HG03457 (cell line): ENCODE measurements at regions not wholly inside any gene's neighbourhood (a gene's known extent, or its start where the extent isn't known, plus 50 kb on each side); places are given as distances from the start of the nearest gene placed in this dataset.
A peak's percentile ranks its signal among the peaks of the same experiment; 100 is the strongest.
"Not testable (repeated sequence)": the region's sequence is repeated elsewhere in the genome, so short reads cannot be mapped to it uniquely, and the experiment has no call there.

Experiments used
- ATAC-seq: cut with Tn5 transposase; IDR thresholded peaks from one replicate; pipeline ENCODE4 v1.9.1; 2021; ENCODE audit warnings: moderate number of reproducible peaks; ENCODE audit not compliant: unreplicated experiment

- ATAC-seq, result no peak
Observed at GRCh38 chr2:58794916-58795315, 553.8 kb upstream of the FANCL start.

- no peak for ATAC-seq
Observed at GRCh38 chr2:58794103-58794502, 553.0 kb upstream of the FANCL start.

- peak; percentile 57 for ATAC-seq
Observed at GRCh38 chr2:58788402-58788801, 547.3 kb upstream of the FANCL start.

- ATAC-seq, result no peak
Observed at GRCh38 chr2:58770846-58771245, 529.7 kb upstream of the FANCL start.

DNA sequence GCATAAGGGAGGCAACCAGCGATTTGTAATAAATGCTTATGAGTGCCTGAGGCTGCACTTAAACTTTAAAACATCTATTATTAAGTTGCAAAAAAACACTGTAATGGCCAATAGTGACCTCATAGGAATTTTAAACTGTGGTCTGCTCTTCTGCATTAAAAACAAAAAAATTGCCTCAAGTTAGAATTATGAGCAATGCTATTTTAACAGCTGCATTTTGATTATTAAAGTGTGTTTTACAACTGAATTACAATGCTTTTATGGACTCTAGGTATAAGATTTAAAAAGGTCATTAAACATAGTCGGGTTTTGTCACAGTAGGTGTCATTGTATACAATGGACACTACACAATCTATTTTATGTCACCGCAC is 528.7 kb upstream of the FANCL start:
- ATAC-seq, result no peak

- no peak for ATAC-seq
Observed at GRCh38 chr2:58769111-58769863, 528.2 kb upstream of the FANCL start.

- ATAC-seq, result no peak
Observed at GRCh38 chr2:58768715-58769080, 527.6 kb upstream of the FANCL start.

- no peak for ATAC-seq
Observed at GRCh38 chr2:58767828-58768714, 526.9 kb upstream of the FANCL start.

DNA sequence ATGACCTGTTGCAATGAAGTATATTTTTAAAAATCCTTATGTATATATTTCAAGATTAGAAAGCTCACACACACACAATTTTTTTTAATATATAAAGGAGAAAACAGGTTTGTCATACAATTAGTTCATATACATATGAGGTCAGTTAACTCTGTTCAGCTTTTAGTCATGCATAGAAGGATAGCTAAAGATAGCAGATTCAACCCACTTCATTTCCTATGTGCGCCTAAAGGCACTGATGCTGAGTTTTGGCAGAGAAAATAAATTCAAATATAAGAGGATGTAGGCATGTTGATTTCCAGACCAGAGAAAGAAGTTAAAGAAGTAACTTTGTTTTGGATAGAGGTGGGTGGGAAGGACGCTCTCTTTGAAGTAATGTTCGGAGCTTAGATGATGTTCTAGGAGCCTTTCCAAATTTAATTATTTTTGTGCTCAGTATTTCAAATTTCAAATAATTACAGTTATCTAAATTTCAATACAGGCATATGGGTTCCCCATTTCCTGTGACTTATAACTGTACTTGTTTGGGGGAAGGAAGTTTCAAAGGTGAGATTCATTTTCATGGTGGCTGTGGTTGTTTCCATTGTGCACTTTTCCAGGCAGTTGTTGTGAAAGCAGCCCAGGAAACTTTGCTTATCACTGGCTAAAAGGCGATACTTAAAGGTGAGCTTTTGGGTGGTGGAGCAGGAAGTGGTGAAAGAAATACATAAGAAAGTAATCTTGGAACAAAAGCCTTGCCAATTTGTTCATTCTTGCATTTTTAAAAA is 523.4 kb upstream of the FANCL start:
- no peak for ATAC-seq

- peak; percentile 59 for ATAC-seq
Observed at GRCh38 chr2:58762176-58762781, 521.2 kb upstream of the FANCL start.

DNA sequence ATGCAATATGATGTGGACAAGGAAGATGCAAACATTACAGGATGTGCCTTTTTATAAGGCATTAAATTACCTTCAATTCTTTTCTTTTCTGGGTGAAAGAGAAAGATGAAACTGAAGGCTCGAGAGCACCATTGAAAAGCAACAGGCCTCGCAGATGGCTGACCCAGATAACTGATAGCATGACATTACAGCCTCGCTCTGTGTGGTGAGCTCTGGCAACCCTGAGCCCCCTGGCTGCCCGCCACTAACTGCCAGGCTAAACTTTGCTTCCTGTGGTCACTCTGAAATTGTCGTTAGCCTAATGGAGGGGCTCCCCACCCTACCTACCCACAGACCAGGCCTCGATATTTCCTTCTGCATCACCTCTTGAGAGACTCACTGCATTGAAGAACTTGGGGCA is 516.8 kb upstream of the FANCL start:
- no peak for ATAC-seq

GRCh38 chr2:58756336-58756735 is 515.2 kb upstream of the FANCL start:
- no peak for ATAC-seq

- not testable (repeated sequence) for ATAC-seq
Observed at GRCh38 chr2:58752507-58752906, 511.4 kb upstream of the FANCL start.

DNA sequence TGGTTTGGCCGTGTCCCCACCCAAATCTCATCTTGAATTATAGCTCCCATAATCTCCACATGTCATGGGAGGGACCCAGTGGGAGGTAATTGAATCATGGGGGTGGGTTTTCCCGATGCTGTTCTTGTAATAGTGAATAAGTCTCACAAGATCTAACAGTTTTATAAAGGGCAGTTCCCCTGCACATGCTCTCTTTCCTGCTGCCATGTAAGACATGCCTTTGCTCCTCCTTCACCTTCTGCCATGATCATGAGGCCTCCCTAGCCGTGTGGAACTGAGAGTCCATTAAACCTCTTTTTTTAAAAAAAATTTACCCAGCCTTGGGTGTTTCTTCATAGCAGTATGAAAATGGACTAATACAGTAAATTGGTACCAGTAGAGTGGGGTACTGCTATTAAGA is 510.6 kb upstream of the FANCL start:
- not testable (repeated sequence) for ATAC-seq

DNA sequence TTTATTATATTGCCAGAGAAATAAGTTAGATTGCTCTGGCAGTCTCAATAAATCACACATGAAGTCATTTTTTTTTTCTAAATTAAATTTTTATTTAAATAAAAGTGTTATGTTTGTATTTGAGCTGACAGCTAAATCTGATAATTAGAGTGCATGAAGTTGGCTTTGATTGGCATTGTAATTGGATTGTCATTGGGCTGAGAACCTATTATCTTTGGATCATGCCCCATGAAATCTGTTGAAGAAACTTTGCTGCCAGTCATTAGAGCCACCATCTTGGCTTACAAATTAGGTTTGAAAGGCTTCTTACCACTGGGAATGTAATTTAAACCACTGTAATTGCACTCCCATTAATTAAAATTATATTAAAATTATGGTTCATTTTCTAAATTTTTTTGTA is 507.9 kb upstream of the FANCL start:
- no peak for ATAC-seq

GRCh38 chr2:58745334-58745733 is 504.2 kb upstream of the FANCL start:
- not testable (repeated sequence) for ATAC-seq

DNA sequence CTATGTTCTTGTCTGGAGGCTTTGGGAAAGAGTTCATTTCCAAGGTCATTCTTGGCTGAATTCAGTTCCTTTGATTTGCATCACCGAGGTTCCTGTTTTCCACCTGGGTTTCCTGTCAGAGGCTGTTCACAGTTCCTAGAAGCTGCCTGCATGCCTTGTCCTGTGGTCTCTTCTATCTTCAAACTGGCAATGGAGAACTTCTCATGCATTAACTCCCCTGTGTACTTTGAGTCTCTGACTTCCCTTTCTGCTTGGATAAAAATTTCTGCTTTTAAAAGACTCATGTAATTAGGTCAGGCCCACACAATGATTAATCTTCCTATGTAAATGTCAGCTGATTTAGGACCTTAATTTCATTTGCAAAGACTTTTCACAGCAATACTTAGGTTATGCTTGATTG is 499.3 kb upstream of the FANCL start:
- ATAC-seq, result no peak

GRCh38 chr2:58739033-58739432 is 497.9 kb upstream of the FANCL start:
- ATAC-seq, result no peak

- no peak for ATAC-seq
Observed at GRCh38 chr2:58734365-58734764, 493.2 kb upstream of the FANCL start.

DNA sequence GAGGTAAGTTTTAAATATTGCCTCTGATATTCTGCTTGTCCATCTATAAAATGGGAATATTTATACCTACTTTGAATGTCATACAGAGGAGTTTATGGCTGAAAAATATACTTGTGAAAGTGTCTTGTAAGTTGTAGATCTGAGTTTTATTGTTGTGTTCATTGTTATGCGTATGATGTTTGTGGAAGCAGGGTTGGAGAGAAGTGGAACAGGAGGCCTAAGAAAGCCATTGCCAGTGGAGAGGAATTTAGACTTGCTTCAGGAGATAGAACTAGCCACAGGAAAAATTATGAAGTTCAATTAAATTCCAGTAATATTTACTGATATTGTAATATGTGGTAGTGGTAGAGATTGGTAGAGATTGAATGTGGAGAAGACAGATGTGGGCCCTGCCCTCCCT is 491.9 kb upstream of the FANCL start:
- no peak for ATAC-seq

GRCh38 chr2:58731488-58731869 is 490.4 kb upstream of the FANCL start:
- ATAC-seq, result no peak
